OCI-LY7 (cell line): ENCODE measurements at regions not wholly inside any gene's neighbourhood (a gene's known extent, or its start where the extent isn't known, plus 50 kb on each side); places are given as distances from the start of the nearest gene placed in this dataset.

Experiments used
- CTCF ChIP-seq: fragments of 200-600 bp; sonication (generic); conservative IDR thresholded peaks from 2 replicates; pipeline ENCODE4 v1.5.1; 2014; ENCODE audit warnings: mild to moderate bottlenecking, antibody characterized with exemption, low read length, moderate library complexity, mixed read lengths
- EZH2phosphoT487 ChIP-seq: fragments of 200-600 bp; sonication (generic); IDR thresholded peaks from 2 replicates; pipeline ENCODE4 v1.6.1; 2018; ENCODE audit warnings: low read depth, borderline replicate concordance, mild to moderate bottlenecking, mixed run types, antibody characterized with exemption, low read length, moderate library complexity, mixed read lengths

DNA sequence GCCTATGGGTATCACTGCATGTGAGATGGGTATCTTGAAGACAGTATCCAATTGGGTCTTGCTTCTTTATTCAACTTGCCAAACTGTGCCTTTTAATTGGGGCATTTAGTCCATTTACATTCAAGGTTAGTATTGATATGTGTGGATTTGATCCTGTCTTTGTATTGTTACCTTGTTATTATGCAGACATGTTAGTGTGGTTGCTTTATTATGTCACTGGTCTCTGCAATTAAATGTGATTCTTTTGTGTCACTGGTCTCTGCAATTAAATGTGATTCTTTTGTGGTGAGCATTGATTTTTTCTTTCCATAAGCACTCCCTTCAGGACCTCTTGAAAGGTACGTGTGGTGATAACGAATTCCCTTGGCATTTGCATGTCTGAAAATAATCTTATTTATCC is 357.8 kb upstream of the STEAP1 start:
- no peak for TF ChIP-seq CTCF
- no peak for TF ChIP-seq EZH2phosphoT487
